GM21447 (cell line): ENCODE measurements at regions not wholly inside any gene's neighbourhood (a gene's known extent, or its start where the extent isn't known, plus 50 kb on each side); places are given as distances from the start of the nearest gene placed in this dataset.
A peak's percentile ranks its signal among the peaks of the same experiment; 100 is the strongest.
"Not testable (repeated sequence)": the region's sequence is repeated elsewhere in the genome, so short reads cannot be mapped to it uniquely, and the experiment has no call there.

ENCODE experiments used
- ATAC-seq: cut with Tn5 transposase; IDR thresholded peaks from one replicate; pipeline ENCODE4 v1.9.1; 2021; ENCODE audit not compliant: unreplicated experiment

GRCh38 chr14:106802413-106803364, 1276.3 kb downstream of the TMEM121 start:
- no peak for ATAC-seq

- ATAC-seq = no peak
Observed at GRCh38 chr14:106803379-106803778, 1277.0 kb downstream of the TMEM121 start.

- no peak for ATAC-seq
Observed at GRCh38 chr14:106807493-106807892, 1281.1 kb downstream of the TMEM121 start.

GRCh38 chr14:106808458-106808857, 1282.1 kb downstream of the TMEM121 start:
- ATAC-seq = no peak

GRCh38 chr14:106808907-106809306, 1282.5 kb downstream of the TMEM121 start:
- ATAC-seq = no peak

- ATAC-seq = no peak
Observed at GRCh38 chr14:106809615-106810014, 1283.2 kb downstream of the TMEM121 start.

GRCh38 chr14:106810168-106810567, 1283.8 kb downstream of the TMEM121 start:
- ATAC-seq = not testable (repeated sequence)

GRCh38 chr14:106811162-106811561, 1284.8 kb downstream of the TMEM121 start:
- ATAC-seq = no peak

GRCh38 chr14:106812788-106813476, 1286.5 kb downstream of the TMEM121 start:
- no peak for ATAC-seq

- ATAC-seq = no peak
Observed at GRCh38 chr14:106813477-106813823, 1287.1 kb downstream of the TMEM121 start.

- ATAC-seq = no peak
Observed at GRCh38 chr14:106820119-106820518, 1293.7 kb downstream of the TMEM121 start.

GRCh38 chr14:106821119-106821518, 1294.7 kb downstream of the TMEM121 start:
- ATAC-seq = no peak

GRCh38 chr14:106822905-106823304, 1296.5 kb downstream of the TMEM121 start:
- ATAC-seq = no peak

GRCh38 chr14:106823552-106823951, 1297.2 kb downstream of the TMEM121 start:
- no peak for ATAC-seq

- ATAC-seq = no peak
Observed at GRCh38 chr14:106826833-106827369, 1300.5 kb downstream of the TMEM121 start.

- peak; percentile 42 for ATAC-seq
Observed at GRCh38 chr14:106831322-106831720, 1304.9 kb downstream of the TMEM121 start.

- ATAC-seq = no peak
Observed at GRCh38 chr14:106837870-106838269, 1311.5 kb downstream of the TMEM121 start.

- ATAC-seq = no peak
Observed at GRCh38 chr14:106838991-106839769, 1312.8 kb downstream of the TMEM121 start.

GRCh38 chr14:106840258-106840657, 1313.9 kb downstream of the TMEM121 start:
- ATAC-seq = no peak

- ATAC-seq = no peak
Observed at GRCh38 chr14:106840991-106841390, 1314.6 kb downstream of the TMEM121 start.

- no peak for ATAC-seq
Observed at GRCh38 chr14:106841701-106842100, 1315.3 kb downstream of the TMEM121 start.
